ENCODE measurements at regions not wholly inside any gene's neighbourhood (a gene's known extent, or its start where the extent isn't known, plus 50 kb on each side); places are given as distances from the start of the nearest gene placed in this dataset.
"Not testable (repeated sequence)": the region's sequence is repeated elsewhere in the genome, so short reads cannot be mapped to it uniquely, and the experiment has no call there.

- H3K9me3 ChIP-seq (ENCODE audit: control insufficient read depth, low read length); H3K27ac ChIP-seq; H3K4me1 ChIP-seq; H3K4me3 ChIP-seq (ENCODE audit: low read depth, low read length); H3K9ac ChIP-seq; H3K36me3 ChIP-seq (ENCODE audit: control insufficient read depth, insufficient read depth, low read length); H3K27me3 ChIP-seq (ENCODE audit: control insufficient read depth, insufficient read depth, low read length); H2AFZ ChIP-seq; H3K79me2 ChIP-seq; H3K4me2 ChIP-seq (ENCODE audit: low read length): not testable (repeated sequence)
Observed at GRCh38 chr2:179385756-179386155, 121.1 kb upstream of the SESTD1 start.

- Histone ChIP-seq H3K4me3 (ENCODE audit: low read depth, low read length) (no peak overlapping the region), H3K27me3 (ENCODE audit: control insufficient read depth, insufficient read depth, low read length) (no peaks in the 10 kb centered on the region)
- no peak for TF ChIP-seq CTCF (IDR thresholded peaks at IDR 0.05)
Observed at GRCh38 chr2:179383975-179384374, 119.3 kb upstream of the SESTD1 start.

GRCh38 chr2:179377296-179377695 lies 112.7 kb upstream of the SESTD1 start:
- H3K9me3 ChIP-seq (ENCODE audit: control insufficient read depth, low read length), result no peaks in the 10 kb centered on the region
- no peaks in the 10 kb centered on the region for H3K4me1 ChIP-seq
- H2AFZ ChIP-seq, result no peak overlapping the region
- no peak overlapping the region for H3K9ac ChIP-seq
- H3K36me3 ChIP-seq (ENCODE audit: control insufficient read depth, insufficient read depth, low read length), result no peaks in the 10 kb centered on the region
- no peak for TF ChIP-seq CTCF (IDR thresholded peaks at IDR 0.05)
- H3K4me2 ChIP-seq (ENCODE audit: low read length), result no peak overlapping the region
- no peak overlapping the region for H3K4me3 ChIP-seq (ENCODE audit: low read depth, low read length)
- no peaks in the 10 kb centered on the region for H3K79me2 ChIP-seq
- H3K27me3 ChIP-seq (ENCODE audit: control insufficient read depth, insufficient read depth, low read length), result no peaks in the 10 kb centered on the region
- H3K27ac ChIP-seq, result no peak overlapping the region

More at GRCh38 chr2:179383975-179384374, 119.3 kb upstream of the SESTD1 start:
- Histone ChIP-seq H3K9me3 (ENCODE audit: control insufficient read depth, low read length) (no peaks in the 10 kb centered on the region), H3K4me1 (no peaks in the 10 kb centered on the region), H3K79me2 (no peaks in the 10 kb centered on the region), H3K4me2 (ENCODE audit: low read length) (no peak overlapping the region), H3K27ac (no peak overlapping the region), H2AFZ (no peak overlapping the region), H3K9ac (no peak overlapping the region), H3K36me3 (ENCODE audit: control insufficient read depth, insufficient read depth, low read length) (no peaks in the 10 kb centered on the region)

- H3K27ac ChIP-seq, result no peak overlapping the region
- H3K9ac ChIP-seq, result no peak overlapping the region
- no peaks in the 10 kb centered on the region for H3K79me2 ChIP-seq
- H3K4me1 ChIP-seq, result no peaks in the 10 kb centered on the region
- no peaks in the 10 kb centered on the region for H3K27me3 ChIP-seq (ENCODE audit: control insufficient read depth, insufficient read depth, low read length)
- no peak overlapping the region for H3K4me2 ChIP-seq (ENCODE audit: low read length)
- H2AFZ ChIP-seq, result no peak overlapping the region
- H3K36me3 ChIP-seq (ENCODE audit: control insufficient read depth, insufficient read depth, low read length), result no peaks in the 10 kb centered on the region
- no peaks in the 10 kb centered on the region for H3K9me3 ChIP-seq (ENCODE audit: control insufficient read depth, low read length)
- H3K4me3 ChIP-seq (ENCODE audit: low read depth, low read length), result no peak overlapping the region
- TF ChIP-seq CTCF (IDR thresholded peaks at IDR 0.05), result no peak
Observed at GRCh38 chr2:179376881-179377280, 112.2 kb upstream of the SESTD1 start.

- no peak overlapping the region for H3K4me2 ChIP-seq (ENCODE audit: low read length)
- no peak for TF ChIP-seq CTCF (IDR thresholded peaks at IDR 0.05)
Observed at GRCh38 chr2:179373816-179374215, 109.2 kb upstream of the SESTD1 start.

GRCh38 chr2:179365561-179365960 lies 100.9 kb upstream of the SESTD1 start:
- H3K36me3 ChIP-seq (ENCODE audit: control insufficient read depth, insufficient read depth, low read length); H3K9ac ChIP-seq; H3K9me3 ChIP-seq (ENCODE audit: control insufficient read depth, low read length); H2AFZ ChIP-seq; H3K79me2 ChIP-seq; H3K4me2 ChIP-seq (ENCODE audit: low read length); H3K4me1 ChIP-seq; H3K27me3 ChIP-seq (ENCODE audit: control insufficient read depth, insufficient read depth, low read length); H3K4me3 ChIP-seq (ENCODE audit: low read depth, low read length); H3K27ac ChIP-seq: not testable (repeated sequence)

More at GRCh38 chr2:179373816-179374215, 109.2 kb upstream of the SESTD1 start:
- H3K4me1 ChIP-seq, result no peaks in the 10 kb centered on the region
- no peak overlapping the region for H3K4me3 ChIP-seq (ENCODE audit: low read depth, low read length)
- no peaks in the 10 kb centered on the region for H3K9me3 ChIP-seq (ENCODE audit: control insufficient read depth, low read length)
- no peak overlapping the region for H3K27ac ChIP-seq
- H3K36me3 ChIP-seq (ENCODE audit: control insufficient read depth, insufficient read depth, low read length), result no peaks in the 10 kb centered on the region
- no peaks in the 10 kb centered on the region for H3K27me3 ChIP-seq (ENCODE audit: control insufficient read depth, insufficient read depth, low read length)
- H3K79me2 ChIP-seq, result no peaks in the 10 kb centered on the region
- no peak overlapping the region for H3K9ac ChIP-seq
- no peak overlapping the region for H2AFZ ChIP-seq

Data from parathyroid adenoma (tissue), 2 donors.